NAMALWA (cell line): ENCODE measurements at regions not wholly inside any gene's neighbourhood (a gene's known extent, or its start where the extent isn't known, plus 50 kb on each side); places are given as distances from the start of the nearest gene placed in this dataset.
"Not testable (repeated sequence)": the region's sequence is repeated elsewhere in the genome, so short reads cannot be mapped to it uniquely, and the experiment has no call there.

ENCODE experiments used
- DNase-seq: peaks from one replicate; pipeline ENCODE4 v3.0.0-alpha.2; 2015; ENCODE audit warnings: low spot score

DNA sequence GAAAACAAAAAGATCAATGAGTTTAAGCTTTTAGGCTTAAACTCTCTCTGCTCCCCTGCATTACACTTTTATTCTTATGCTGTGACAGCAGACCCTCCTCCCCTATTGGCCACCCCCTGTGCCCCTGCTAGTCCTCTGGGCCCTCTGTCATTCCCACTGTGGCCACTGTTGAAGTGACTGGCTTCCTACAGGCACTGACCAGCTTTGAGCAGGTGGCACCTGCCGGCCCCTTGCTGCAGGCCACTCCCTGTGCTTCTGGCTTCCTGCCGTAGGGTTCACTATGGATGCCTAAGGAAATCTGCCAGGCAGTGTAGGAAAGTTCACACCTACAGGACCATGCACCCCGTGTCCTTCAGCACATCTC lies 156.5 kb upstream of the L3MBTL4 start:
- no peak for DNase-seq

DNA sequence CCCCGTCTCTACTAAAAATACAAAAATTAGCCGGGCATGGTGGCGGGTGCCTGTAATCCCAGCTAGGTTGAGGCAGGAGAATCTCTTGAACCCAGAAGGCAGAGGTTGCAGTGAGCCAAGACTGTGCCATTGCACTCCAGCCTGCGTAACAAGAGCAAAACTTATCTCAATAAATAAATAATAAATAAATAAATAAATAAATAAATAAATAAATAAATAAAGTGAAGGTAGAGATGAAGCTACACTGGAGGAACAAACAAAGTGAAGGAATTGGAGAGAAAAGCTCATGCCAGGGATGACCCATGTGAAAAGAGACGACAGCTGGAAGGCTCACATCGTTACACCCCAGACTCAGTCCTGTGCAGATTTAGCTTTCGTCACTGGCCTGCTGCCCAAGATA lies 157.3 kb upstream of the ARHGAP28 start:
- not testable (repeated sequence) for DNase-seq

DNA sequence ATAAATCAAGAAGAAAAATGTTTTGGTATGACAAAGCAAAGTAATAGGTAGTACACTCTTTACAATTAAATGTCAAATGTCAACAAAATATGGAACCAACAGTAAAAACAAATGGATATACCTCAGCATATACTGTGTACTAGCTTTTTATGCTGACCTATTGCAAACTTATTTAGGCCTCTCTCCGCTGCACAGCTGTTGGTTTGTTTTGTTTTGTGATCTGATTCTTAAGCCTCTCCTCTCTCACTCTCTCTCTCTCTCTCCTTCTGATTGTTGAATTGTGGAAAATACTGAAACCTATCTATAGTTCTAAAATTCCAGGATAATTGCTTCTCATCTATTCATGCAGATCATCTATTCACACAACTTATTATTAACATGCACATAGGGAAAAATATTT lies 154.9 kb upstream of the ARHGAP28 start:
- no peak for DNase-seq

DNA sequence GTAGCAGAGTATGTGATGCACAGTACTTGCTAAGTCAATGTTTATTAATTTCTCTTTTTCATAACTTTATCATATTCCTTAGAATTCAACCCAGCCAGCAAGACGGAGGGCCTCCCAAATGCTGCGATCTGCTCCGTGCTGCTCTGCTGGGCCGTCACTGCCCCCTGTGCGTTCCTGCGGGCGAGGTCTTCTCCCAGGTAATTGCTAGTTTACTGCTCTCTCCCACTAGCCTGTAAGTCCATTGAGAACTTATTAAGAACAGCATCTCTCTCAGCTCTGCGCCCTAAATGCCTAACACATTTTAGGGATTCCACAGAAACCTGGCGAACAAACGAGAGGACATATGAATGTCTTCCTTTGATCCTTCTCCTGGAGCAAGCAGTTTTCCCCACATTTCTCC lies 153.6 kb upstream of the ARHGAP28 start:
- DNase-seq: no peak

DNA sequence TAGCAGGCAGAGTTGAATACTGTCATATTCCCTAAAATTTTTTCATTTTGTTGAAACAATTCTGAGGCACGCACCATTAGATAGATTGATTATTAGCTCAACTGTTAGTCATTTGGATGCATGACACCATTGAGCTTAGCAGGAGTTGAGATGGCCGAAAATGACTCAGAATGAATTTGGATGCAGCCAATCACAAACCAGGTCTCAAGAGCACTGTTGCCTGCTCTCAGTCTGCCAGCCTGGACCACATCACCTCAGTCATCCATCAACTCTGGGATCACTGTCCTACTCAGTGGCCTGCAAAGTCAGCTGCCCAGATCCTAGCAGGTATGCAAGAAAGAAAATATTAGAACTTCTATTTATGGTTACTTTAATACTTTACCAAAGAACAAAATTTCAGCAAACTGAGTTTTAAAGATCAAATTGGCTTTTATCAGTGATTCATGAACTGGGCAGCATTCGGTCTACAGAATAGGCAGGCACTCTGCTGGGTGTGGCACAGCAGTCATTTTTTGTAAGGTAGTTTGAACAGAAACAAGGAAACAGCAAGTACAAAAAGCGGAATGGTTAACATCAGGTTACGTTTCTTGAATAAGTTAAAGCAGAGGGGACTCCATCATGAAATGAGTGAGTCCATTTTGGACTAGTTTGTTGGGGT lies 152.7 kb upstream of the ARHGAP28 start:
- DNase-seq: no peak

DNA sequence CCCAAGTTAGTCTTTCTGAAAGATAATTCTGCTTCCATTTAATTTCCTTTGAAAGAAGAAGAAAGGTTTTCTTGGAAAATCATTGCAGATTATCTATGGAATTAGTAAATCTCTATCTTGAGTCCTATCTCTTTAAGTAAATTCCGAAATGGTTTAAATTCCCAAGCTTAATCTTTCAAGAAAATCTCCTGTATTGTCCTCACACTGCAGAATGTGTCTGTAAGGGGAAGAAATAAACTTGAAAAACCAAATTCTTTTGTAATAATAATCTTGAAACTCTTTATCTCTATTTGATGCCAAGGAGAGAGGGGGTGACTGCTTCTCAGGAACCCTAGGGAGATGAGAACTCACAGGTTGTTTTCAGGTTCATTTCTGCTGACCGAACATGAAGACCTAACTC lies 150.8 kb upstream of the ARHGAP28 start:
- no peak for DNase-seq

DNA sequence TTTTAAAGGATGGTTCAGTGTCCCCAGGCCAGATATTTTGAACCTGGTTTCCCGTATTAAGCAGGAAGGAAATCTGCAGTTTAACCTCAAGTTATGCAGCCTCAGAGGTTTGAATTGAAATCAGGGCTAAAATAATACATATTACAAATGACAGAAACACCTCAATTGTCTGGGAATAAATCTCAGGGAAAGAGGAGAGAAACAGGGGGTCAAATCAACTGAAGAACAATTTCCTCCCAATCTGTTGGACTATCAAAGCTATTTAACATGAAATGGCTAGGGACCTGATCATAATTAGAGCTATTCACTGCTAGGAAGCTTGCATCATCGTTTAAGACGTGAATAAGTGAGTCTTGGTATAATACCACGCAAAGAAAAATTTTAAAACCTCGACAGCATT lies 150.0 kb upstream of the ARHGAP28 start:
- no peak for DNase-seq

DNA sequence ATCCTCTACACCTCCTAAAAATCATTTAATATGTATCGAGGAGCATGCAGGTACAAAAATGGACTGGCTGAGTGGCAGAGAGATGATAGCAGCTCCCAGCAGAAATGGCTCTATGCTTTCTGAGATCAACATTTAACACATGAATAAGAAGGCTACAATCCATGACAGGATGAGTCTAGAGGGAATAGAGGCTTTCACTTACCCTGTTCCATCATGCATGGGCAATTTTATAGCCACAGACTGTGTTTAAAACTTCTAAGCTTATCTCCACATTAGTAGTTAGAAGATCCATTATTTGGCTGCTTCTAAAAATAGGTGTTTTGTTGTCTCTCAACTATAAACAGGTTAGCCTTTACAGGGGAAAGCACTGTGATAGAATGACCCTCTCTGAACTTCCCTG lies 149.1 kb upstream of the ARHGAP28 start:
- no peak for DNase-seq

DNA sequence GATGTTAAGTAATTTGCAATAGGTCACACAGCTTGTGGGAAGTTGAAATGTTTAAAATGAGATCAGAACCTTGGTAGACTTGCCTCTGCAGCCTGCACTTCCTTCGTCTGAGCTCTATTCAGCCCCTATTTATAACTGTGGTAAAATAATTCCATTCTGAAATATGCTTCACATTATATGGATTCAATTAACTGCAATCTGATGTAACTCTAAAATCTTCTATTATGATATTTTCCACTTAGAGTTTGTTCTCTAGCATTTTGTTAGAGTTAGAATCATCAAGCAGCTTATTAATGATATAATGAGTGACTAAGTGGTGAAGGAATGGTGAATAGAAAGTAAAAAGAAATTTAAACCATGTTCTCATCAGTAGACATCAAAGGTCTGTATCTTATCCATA lies 139.6 kb upstream of the ARHGAP28 start:
- DNase-seq: no peak

DNA sequence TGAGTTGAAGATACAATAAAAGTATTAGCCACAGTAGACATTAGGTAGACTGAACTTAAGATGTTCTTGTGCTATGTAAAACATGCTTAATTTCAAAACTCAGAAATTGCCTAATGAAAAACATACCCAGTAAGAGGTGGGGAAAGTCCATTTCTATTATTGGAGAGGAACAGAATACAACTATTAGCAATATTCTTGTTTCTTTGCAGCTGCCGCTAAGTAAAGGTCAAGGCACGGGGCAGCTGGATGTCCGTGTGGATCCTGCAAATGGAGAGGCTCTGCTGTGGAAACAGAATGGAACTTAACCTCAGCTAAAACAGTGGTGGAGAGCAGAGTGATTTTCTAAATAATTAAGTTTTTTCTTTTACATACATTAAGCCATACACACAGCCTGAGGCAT lies 139.2 kb upstream of the ARHGAP28 start:
- DNase-seq: no peak

DNA sequence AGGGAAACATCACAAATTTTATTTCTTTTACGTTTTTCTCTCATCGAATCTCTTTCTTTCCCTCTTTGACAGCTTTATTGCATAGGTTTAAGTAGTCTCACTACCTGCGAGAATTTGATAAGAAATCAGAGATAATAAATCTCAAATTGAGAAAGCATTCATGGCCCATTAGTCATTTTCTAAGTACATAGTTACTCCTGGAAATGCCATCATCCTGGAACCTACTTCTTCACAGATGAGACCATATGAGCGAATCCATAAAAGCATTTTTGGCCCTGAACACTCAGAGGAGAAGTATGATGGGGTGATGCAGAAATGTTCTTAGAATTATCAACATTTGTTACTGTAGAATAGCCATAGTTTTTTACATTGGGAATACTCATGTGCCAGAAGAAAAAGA lies 138.0 kb upstream of the ARHGAP28 start:
- DNase-seq: no peak

DNA sequence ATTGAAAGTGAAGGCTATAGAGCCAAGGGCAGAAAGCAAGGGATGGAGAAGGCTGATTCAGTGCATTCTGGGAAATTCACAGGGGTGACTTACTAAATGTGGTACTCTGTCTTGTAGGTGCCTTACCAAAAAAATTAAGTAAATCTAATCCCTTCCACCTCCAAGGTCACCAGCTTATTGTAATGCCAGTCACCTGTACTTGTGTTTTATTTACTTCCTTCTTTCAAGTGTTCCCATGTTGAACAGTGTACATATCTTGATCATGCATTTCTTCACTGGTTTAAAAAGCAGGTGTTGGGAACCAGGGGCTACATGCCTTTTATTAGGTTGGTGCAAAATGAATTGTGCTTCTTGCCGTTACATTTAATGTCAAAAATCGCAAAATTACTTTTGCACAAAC lies 137.0 kb upstream of the ARHGAP28 start:
- DNase-seq: no peak

DNA sequence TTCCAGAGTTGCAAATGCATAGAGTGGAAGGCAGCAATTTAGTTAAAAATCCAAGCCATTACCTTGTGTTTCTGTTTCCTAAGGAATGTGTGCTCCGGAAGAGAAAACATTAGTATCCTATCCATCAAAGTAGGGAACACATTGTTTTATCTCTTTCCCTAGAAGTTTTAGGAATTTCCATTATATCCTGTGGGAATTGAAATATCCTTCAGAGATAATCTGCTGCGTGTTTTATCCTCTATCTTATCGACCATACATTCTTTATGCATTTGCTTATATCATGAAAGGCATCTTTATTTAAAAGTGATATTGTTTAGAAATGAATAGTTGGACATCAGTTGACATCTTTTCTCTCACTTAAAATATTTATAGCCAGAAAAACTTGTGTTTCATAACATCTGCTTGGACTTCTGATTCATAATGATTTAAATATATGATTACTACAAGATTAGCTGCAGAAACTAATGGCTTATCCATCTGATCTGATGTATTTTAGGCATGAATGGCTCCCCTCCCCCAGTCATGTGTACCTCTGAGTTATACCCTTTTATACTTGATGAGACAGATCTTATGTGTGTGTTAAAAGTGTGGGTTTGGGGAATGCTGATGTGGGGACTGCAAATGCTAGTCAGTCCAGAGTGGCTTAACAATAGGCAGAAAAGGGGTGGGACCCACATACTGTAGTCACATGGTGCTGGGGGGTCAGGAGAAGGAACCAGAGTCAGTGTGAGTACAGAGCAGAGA lies 136.2 kb upstream of the ARHGAP28 start:
- no peak for DNase-seq

DNA sequence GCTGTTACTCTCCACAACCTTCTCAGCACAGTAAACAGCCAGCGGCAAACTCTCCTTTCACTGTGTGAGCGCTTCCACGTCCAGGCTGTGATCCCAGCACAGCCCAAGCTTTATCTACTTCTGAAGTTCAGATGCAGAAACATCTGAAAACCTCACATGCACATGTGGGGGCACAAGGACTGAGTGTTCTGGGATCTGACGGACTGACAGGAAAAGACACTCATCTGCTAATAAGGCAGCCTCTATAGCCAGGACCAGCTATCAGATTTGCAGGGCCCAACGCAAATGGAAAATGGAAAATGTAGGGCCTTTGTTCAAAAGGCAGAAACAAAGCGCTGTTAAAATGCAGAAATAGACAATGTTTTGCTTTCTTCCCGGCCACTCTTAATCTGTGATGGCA lies 133.8 kb upstream of the ARHGAP28 start:
- DNase-seq: no peak

DNA sequence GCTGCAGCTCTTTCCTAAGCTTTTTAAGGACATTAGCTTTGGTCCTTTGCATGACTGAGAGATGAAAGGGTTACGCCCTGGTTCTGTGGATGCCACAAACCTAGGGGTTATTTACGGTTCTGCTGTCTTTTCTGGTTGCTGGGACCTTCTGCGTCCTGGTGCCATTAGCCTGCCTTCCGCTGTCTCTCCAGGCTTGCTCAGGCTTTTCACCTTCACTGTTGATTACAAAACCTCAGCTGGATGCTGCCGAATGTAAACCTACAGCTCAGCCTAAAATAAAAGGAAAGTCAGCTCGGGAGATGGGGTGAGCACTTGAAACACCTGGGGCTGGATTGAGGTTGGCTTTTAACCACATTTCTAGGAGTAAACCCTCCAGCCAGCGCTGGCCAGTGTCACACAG lies 130.9 kb upstream of the ARHGAP28 start:
- DNase-seq: no peak

DNA sequence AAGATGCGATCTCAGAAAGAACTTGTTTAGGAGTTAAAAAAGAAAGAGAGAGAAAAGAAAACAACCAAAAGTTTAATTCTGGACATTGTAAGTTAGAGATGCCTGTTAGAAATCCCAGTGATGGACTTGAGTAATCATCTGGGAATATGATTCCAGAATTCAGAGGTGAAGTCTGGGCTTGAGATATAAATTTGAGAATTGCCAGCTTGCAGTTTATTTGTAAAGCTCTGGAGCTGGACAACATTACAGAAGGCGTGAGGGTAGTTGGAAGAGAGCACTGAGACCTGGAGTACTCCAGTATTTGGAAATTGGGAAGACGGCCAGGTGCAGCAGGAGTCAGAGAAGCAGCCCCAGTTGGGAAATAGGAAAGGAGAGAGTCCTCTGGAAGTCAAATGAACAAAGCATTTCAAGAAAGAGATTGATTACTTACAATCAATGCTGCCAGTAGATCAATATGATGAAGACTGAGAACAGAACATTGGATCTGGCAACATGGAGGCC lies 128.8 kb upstream of the ARHGAP28 start:
- DNase-seq: no peak

DNA sequence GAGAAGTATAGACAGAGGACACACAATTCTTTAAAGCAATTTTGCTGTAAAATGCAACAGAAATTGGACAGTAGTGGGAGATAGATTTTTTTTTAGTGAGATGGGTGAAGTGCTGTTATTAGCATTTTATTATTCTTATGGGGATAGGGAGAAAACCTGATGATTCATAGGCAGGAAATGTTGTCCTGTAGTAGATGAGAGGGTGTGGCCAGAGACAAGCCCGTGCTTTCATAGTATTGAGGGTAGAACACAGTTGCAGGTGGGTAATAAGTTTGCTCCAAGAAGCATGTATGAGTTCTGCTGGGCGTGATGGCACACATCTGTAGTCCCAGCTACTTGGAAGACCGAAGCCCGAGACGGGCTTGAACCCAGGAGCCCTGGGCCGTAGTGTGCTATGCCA lies 128.3 kb upstream of the ARHGAP28 start:
- DNase-seq: no peak

DNA sequence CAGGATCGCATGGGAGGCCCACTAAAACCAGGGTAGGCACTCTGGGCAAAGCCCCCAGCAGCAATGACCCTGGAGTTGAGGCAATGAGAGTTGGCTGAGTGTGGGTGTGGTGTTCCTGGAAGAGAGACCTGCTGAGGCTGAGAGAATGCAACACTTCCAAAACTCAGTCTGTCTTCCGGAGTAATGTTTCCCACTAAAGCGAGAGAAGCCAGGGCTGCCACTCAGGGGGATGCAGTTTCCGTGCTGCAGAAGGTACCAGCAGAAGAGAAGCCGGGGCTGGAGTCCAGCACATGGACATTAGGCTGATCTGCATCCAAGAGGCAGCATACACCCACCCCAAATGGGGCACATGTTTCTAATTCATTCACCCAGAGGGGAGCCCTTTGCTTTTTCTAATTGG lies 127.2 kb upstream of the ARHGAP28 start:
- no peak for DNase-seq

DNA sequence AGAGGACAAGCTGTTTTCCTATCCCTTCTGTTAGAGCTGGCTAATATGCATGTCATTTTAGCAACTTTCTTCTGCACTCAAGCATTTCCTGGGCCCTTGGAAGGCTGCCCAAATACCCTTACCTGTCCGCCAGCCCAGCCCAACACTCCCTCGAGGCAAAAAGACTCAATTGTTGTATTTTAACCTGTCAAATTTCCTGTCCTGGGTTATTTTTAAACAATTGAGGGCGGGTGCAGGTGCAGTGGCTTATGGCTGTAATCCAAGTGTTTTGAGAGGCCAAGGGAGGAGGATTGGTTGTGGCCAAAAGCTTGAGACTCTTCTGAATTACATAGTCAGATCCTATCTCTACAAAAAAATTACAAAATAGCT lies 125.0 kb upstream of the ARHGAP28 start:
- DNase-seq: no peak

DNA sequence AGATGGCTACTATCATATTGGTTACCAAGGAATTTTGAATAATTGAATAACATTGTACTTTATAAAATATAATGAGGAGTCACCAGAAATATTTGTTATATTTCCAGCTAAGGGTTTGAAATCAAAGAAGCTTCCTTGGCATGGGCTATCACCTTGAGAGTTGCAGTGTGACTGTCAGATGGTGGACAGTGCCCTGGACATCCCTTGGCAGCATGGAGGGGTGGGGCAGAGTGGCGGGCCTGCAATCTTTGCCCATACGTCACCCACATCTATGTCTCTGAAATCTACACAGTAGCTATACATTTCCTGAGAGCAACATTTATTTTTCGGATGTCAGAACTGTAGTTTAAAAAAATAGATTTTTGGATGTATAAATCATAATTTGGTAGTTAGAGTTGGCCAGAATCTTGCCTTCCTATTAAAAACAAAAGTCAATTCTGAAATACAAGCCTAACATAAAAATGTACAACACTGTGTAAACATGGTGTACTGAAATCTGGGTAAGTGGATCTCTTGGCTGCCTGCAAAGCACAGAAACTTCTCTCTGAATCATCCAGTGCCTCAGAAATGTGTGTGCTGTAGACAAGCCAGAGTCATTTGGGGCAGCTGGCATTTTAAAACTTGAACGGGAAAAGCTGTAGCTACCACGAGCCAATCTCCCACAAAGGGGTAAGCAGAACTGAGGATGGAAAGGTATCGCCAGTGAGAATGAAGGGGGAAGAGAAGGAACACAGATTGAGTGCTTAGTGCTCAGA lies 124.2 kb upstream of the ARHGAP28 start:
- no peak for DNase-seq

DNA sequence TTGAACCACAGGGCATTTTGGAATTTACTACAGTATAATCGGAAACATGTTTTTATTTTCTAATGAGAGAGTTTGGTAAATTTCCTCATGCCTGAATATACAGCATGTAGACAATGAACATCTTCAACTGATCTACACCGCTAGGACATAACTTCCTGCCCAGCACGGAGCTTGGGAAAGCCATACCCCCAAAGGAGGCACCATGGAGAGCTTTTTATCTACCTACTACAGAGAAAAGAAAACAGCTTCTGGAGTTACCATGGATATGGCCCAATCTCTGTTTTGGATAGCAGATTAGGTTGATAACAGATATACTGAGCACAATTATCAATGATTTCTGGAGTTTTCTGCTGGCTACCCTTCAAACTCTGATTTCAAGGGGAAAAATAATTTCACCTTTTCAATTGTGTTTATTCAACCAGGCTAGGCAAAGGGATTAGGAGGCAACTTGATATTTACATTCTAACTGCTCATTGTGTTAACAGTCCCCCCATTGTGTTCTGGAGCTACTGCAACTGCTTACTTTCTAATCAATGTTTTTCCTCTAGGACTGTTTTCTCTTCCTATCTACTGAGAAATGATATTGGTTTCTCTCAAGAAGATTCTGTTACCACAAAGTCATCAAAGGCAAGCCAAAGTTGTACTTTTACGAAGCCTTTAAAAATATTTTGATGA lies 123.0 kb upstream of the ARHGAP28 start:
- DNase-seq: no peak

DNA sequence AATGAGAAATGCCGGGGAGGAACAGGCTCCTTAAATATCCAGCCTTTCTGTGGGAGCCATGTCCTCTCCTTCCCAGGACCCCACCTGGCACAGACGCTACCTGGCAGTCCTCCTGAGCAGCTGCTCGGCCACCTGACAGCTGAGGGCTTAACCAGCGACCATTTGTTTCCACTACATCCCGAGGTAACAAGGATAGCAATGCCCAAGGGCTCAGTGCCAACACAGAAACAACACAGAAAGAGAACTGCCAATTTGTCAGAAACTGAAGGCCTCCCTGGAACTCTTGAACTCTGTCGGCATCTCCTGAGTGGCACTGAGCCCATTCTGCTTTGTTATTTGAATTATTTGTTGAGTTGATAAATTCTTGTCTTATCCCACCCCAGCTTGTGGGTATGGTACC lies 122.2 kb upstream of the ARHGAP28 start:
- no peak for DNase-seq
